ENCODE measurements at regions not wholly inside any gene's neighbourhood (a gene's known extent, or its start where the extent isn't known, plus 50 kb on each side); places are given as distances from the start of the nearest gene placed in this dataset.
A peak's percentile ranks its signal among the peaks of the same experiment; 100 is the strongest.

GRCh38 chr3:102192575-102192974, 242.2 kb upstream of the ZPLD1 start:
- no peak for DNase-seq

- no peak for DNase-seq
These were observed 241.6 kb upstream of the ZPLD1 start for GRCh38 chr3:102193255-102193654.

- DNase-seq = no peak
These were observed 240.8 kb upstream of the ZPLD1 start for GRCh38 chr3:102194001-102194400.

- DNase-seq = no peak
These were observed 240.1 kb upstream of the ZPLD1 start for GRCh38 chr3:102194760-102195159.

GRCh38 chr3:102195198-102195948, 239.4 kb upstream of the ZPLD1 start:
- no peak for DNase-seq

- no peak for DNase-seq
These were observed 234.7 kb upstream of the ZPLD1 start for GRCh38 chr3:102200126-102200525.

- DNase-seq = no peak
These were observed 234.3 kb upstream of the ZPLD1 start for GRCh38 chr3:102200560-102200959.

GRCh38 chr3:102205647-102206046, 229.2 kb upstream of the ZPLD1 start:
- no peak for DNase-seq

- DNase-seq = no peak
These were observed 228.2 kb upstream of the ZPLD1 start for GRCh38 chr3:102206511-102207031.

GRCh38 chr3:102207151-102207571, 227.7 kb upstream of the ZPLD1 start:
- no peak for DNase-seq

GRCh38 chr3:102215166-102215565, 219.6 kb upstream of the ZPLD1 start:
- DNase-seq = no peak

GRCh38 chr3:102223132-102223531, 211.7 kb upstream of the ZPLD1 start:
- DNase-seq = no peak

GRCh38 chr3:102224171-102224570, 210.6 kb upstream of the ZPLD1 start:
- DNase-seq = no peak

- no peak for DNase-seq
These were observed 209.8 kb upstream of the ZPLD1 start for GRCh38 chr3:102225005-102225404.

GRCh38 chr3:102225407-102226132, 209.2 kb upstream of the ZPLD1 start:
- DNase-seq = peak; percentile 45

GRCh38 chr3:102226463-102226862, 208.4 kb upstream of the ZPLD1 start:
- DNase-seq = no peak

- peak; percentile 82 for DNase-seq
These were observed 205.7 kb upstream of the ZPLD1 start for GRCh38 chr3:102229062-102229655.

- no peak for DNase-seq
These were observed 204.8 kb upstream of the ZPLD1 start for GRCh38 chr3:102230057-102230456.

GRCh38 chr3:102233881-102234280, 200.9 kb upstream of the ZPLD1 start:
- no peak for DNase-seq

- peak; percentile 34 for DNase-seq
These were observed 199.1 kb upstream of the ZPLD1 start for GRCh38 chr3:102235679-102236078.

GRCh38 chr3:102237181-102237580, 197.6 kb upstream of the ZPLD1 start:
- DNase-seq = no peak

- no peak for DNase-seq
These were observed 197.0 kb upstream of the ZPLD1 start for GRCh38 chr3:102237838-102238237.

GRCh38 chr3:102238362-102238761, 196.5 kb upstream of the ZPLD1 start:
- DNase-seq = no peak

- DNase-seq = no peak
These were observed 194.1 kb upstream of the ZPLD1 start for GRCh38 chr3:102240720-102241119.

Measured in NCI-H1436 treated with DMSO at 0.1 percent for 48 hours (cell line).